Panc1 (cell line): ENCODE measurements at regions not wholly inside any gene's neighbourhood (a gene's known extent, or its start where the extent isn't known, plus 50 kb on each side); places are given as distances from the start of the nearest gene placed in this dataset.

ENCODE experiments used
- POLR2AphosphoS5 ChIP-seq: IDR thresholded peaks from 2 replicates; pipeline ENCODE4 v1.6.1; 2012; ENCODE audit warnings: mild to moderate bottlenecking, low read depth, low read length, moderate library complexity
- SIN3A ChIP-seq: IDR thresholded peaks from 2 replicates; pipeline ENCODE4 v1.6.1; 2012; ENCODE audit warnings: low read depth, mild to moderate bottlenecking, low read length, moderate library complexity, borderline replicate concordance; ENCODE audit not compliant: insufficient read depth
- TF ChIP-seq, protein P1 (sequence below): fragments of 450-650 bp; IDR thresholded peaks from 2 replicates; pipeline ENCODE4 v1.5.1; 2017; ENCODE audit warnings: mild to moderate bottlenecking
- TF ChIP-seq, protein P2 (sequence below), 2 experiments: IDR thresholded peaks; 2 replicates each; pipeline ENCODE4 v1.6.1; 2011 to 2012; ENCODE audit warnings: low read depth in 2 of 2, control low read depth in 1 of 2, low read length in 1 of 2, mild to moderate bottlenecking in 1 of 2, moderate library complexity in 1 of 2; ENCODE audit not compliant: insufficient read depth in 1 of 2

DNA sequence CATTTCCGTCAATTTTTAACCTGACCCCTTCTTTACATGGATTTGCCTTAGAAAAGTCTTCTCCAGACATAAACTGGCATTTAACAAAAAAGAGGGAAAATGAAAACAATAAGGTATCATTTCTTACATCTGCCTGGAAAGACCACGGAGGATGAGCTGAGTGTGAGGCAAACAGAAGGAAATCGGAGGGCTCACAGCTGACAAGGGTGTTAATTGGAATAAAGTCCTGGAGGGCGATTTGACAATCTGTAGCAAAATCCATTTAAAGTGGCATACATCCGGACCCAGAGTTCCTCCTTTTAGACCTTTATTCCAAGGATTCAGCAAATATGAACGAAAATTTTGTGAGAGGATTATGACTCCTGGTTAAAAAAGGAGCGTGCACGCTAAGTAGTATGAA lies 179.7 kb upstream of the COPS8 start:
- TF ChIP-seq SIN3A (no peak), POLR2AphosphoS5 (no peak)
- TF ChIP-seq, protein P1, sequence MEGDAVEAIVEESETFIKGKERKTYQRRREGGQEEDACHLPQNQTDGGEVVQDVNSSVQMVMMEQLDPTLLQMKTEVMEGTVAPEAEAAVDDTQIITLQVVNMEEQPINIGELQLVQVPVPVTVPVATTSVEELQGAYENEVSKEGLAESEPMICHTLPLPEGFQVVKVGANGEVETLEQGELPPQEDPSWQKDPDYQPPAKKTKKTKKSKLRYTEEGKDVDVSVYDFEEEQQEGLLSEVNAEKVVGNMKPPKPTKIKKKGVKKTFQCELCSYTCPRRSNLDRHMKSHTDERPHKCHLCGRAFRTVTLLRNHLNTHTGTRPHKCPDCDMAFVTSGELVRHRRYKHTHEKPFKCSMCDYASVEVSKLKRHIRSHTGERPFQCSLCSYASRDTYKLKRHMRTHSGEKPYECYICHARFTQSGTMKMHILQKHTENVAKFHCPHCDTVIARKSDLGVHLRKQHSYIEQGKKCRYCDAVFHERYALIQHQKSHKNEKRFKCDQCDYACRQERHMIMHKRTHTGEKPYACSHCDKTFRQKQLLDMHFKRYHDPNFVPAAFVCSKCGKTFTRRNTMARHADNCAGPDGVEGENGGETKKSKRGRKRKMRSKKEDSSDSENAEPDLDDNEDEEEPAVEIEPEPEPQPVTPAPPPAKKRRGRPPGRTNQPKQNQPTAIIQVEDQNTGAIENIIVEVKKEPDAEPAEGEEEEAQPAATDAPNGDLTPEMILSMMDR, result no peak
- TF ChIP-seq, protein P2, sequence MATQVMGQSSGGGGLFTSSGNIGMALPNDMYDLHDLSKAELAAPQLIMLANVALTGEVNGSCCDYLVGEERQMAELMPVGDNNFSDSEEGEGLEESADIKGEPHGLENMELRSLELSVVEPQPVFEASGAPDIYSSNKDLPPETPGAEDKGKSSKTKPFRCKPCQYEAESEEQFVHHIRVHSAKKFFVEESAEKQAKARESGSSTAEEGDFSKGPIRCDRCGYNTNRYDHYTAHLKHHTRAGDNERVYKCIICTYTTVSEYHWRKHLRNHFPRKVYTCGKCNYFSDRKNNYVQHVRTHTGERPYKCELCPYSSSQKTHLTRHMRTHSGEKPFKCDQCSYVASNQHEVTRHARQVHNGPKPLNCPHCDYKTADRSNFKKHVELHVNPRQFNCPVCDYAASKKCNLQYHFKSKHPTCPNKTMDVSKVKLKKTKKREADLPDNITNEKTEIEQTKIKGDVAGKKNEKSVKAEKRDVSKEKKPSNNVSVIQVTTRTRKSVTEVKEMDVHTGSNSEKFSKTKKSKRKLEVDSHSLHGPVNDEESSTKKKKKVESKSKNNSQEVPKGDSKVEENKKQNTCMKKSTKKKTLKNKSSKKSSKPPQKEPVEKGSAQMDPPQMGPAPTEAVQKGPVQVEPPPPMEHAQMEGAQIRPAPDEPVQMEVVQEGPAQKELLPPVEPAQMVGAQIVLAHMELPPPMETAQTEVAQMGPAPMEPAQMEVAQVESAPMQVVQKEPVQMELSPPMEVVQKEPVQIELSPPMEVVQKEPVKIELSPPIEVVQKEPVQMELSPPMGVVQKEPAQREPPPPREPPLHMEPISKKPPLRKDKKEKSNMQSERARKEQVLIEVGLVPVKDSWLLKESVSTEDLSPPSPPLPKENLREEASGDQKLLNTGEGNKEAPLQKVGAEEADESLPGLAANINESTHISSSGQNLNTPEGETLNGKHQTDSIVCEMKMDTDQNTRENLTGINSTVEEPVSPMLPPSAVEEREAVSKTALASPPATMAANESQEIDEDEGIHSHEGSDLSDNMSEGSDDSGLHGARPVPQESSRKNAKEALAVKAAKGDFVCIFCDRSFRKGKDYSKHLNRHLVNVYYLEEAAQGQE (IDR thresholded peaks at IDR 0.05; ENCODE audit: insufficient read depth in 1 of 2, low read depth in 2 of 2, low read length in 1 of 2), result no peak
